Middle frontal gyrus (tissue), 1 donor: ENCODE measurements at regions not wholly inside any gene's neighbourhood (a gene's known extent, or its start where the extent isn't known, plus 50 kb on each side); places are given as distances from the start of the nearest gene placed in this dataset.
"Not testable (repeated sequence)": the region's sequence is repeated elsewhere in the genome, so short reads cannot be mapped to it uniquely, and the experiment has no call there.

Source experiments
- DNase-seq: peaks from one replicate; pipeline ENCODE4 v3.0.0-alpha.2; 2015; ENCODE audit warnings: low spot score; ENCODE audit errors: extremely low spot score

DNA sequence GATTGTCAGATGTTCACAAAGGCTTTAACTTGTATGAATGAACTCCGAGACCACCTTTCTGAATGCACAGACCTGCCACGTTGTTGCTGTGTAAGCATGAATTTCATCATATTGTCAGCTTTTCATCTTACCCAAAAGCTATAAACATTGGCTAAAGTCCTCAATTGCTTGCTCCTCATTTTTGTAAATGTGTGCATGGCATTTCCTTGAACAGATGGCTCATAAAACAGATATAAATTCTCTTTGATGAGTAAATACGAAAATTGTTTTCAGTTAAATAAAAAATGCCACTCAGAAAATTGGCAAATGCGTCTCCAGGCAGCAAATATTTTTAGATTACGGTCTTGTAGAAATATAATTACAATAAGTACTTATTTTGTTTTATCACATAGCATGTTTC lies 226.0 kb upstream of the NDN start:
- no peak for DNase-seq

DNA sequence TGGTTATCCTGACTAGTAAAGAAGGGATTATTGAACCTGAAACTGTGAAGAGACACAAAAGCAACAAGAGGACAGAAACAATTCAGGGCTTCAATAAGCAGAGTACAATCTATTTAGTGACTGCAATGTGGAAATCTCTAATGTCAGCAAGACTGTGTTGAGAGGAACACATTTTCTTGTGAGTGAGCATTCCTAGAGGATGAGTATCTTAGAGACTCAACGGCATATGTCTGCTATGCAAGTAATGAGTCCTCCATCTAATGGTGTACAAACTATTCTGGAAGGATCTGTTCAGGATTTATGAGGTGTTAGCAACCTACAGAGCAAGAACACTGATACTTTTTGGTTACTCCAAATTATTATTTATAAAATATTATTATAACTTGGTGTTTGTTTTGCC lies 226.5 kb upstream of the NDN start:
- no peak for DNase-seq

DNA sequence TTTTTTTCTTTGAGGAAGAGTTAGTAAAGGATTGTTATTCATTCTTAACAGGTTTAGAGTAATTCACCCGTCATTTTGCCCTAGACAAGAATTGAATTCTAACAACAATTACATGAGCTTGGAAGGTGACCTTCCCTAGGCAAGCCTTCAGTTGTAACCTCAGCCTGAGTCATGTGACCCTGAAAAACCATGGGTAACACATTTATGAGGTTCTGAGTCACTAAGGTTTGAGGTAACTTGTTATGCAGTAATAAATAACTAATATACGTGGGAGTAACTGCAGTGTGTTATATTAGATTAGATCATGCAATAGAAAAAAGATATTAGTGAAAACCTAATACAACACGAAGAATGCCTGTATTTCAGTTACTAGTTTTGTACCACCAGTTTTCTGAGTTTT lies 237.6 kb upstream of the NDN start:
- no peak for DNase-seq

DNA sequence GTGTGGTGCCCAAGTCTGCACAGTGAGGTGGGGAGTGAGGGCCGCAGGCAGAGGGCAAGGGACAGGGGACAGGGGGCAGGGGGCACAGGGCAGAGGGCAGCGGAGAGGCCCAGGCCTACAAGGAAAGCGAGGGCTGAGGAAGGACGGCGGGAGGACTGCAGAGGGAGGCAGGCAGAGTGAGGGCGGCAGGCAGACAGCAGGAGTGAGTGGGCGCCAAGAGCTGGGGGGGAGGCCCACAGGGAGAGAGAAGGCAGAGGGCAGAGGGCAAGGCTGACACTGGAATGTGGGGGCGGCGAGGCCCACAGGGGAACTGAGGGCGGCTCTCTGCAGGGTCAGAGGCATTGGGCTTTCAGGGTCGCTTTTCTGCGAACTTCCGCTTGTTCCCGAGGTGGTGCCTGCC lies 267.8 kb upstream of the NDN start:
- DNase-seq = no peak

DNA sequence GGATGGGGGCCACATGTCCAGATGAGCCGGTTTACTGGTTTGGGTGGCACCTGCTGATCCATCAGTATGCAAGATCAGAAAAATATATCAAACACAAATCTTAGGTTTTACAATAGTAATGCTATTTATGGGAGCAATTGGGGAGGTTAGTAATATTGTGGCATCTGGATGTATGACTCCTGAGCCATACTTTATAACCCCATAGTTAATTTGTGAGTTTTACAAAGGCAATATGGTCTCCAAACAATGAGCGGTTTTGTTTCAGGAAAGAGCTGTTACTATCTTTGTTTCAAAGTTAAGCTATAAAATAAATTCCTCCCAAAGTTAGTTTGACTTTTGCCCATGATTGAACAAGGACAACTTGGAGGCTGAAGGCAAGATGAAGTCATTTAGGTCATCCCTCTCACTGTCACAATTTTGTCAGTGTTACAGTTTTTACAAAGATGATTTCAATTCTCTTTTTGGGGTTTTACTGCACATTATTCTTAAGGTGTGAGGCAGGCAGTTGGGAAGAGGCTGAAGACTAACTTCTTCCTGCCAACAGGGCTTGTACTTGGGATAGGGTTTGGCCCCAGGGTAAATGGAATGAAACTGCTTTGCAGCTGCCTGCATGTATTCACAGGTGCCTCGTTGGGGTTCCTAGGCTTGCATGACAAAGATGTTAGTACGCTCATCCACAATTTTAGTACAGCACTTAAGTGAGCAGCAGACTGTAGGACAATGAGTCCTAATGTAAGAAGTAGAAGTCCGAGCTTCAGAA lies 296.6 kb upstream of the NDN start:
- DNase-seq = no peak

DNA sequence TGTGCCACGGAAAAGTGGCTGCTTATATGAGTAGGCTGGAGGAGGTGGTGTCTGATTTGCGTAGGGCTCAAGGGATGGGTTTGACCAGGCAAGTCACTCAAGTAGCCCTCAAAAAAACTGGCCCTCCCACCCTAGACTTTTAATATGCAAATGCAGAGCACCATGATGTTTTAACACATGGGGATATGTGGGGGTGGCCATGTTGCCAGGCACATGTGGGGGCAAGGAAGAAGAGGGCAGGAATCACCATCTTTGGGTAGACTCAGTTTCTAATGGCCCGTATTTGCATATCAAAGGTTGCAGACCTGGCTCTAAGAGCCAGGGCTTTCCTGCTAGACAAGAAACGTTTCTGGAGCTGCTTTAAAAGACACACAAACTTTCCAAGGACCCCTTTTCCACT lies 307.2 kb upstream of the NDN start:
- no peak for DNase-seq

DNA sequence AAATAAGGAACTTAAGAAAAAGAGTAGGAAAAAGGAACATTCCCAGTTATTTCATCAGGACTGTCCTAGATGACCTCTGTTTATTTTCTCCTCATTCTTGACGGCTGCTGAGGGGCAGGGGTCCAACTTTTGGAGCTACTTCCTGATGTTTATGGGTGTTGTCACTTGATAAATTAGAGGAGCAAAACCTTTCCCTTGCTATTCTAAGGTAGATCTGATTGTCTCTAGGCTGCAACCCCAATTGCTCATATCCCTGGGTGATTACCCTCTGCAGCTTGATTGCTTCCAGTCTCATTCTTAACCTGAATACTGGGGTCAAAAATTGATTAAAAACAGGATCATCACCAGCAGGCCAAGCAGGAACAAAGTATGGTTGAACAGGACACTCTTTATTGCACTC lies 311.0 kb upstream of the NDN start:
- DNase-seq = no peak

DNA sequence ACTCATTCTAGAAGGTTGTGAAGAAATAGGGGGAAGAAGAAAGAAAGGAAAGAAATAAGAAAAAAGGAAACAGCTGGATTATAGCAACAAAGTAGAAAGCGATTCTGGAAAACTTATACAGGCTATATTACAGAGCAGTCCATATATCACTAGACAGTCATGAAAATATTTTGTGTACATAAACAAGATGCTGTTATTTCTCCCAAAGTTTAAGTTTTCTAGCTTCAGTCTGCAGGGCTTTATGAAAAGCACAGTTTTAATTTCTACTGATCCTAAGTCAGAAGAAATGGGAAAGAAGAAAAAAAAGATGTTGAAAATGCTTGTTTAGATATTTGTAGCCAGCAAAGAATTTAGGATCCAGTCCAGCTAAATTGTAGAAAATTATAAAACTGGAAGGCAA lies 321.4 kb upstream of the NDN start:
- no peak for DNase-seq

DNA sequence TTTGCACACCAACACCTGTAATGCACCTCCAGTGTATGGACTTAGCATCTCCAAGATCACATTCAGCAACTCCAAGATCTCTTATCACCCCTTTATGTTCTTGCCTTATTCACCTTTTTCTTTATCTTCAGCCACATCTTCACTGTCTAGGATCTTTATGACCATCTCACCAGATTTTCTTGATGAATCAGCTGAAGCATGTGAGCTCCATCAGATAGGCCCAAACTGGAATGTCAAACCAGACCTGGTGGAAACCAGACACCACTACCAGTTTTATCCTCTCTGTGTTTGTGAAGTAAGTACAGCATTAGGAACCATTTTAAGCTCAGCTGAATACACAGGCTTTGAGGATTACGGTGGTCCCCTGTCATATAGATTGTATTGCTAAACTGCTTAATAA lies 330.4 kb upstream of the NDN start:
- DNase-seq = no peak

DNA sequence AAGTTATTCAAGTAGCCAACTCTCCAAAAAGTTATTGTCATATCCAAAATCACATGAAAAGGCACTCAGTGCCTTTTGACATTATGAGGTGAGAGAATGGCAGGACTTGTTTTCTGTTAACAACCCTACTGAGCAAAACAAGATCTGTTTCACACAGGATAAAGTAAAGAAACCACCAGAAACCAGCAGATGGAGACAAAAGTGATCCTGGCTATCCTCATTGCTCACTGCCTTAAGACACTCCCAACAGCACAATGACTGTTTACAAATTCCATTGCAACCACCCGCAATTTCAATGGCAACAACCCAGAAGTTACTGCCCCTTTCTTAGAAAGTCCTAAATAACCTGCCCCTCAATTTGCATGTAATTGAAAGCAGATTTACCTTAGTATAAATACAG lies 352.6 kb upstream of the NDN start:
- no peak for DNase-seq

DNA sequence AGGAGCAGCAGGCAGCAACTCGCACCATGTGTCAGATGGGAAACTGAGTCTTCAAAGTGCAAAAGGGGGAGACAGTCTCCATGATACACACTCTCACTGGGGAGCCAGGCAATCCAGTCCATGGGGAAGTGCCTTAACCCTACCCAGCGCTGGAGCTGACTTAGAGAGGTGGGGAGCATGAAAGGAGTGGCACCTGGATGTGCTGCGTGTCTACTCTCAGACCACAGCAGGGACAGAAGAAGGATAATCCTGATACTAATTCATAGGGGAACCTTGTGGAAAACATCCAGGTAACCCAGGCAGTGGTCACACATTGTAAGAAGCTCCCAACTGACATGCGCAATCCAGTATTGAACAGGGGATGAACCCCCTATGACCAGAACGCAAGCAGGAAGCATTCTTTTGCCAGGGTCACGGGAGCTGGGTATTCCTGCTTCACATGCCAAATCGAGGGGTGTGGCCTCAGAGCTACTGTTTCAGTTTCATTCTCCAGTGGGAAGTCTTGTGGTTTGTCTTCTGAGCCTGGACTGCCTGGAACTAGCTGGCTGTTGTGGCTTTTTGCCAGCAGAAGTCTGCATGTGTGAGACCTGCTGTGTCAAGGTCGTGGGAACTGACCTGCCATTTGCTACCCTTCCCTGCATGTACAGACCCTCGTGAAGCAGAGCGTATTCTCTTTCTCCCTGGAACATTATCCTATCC lies 367.6 kb upstream of the NDN start:
- no peak for DNase-seq

DNA sequence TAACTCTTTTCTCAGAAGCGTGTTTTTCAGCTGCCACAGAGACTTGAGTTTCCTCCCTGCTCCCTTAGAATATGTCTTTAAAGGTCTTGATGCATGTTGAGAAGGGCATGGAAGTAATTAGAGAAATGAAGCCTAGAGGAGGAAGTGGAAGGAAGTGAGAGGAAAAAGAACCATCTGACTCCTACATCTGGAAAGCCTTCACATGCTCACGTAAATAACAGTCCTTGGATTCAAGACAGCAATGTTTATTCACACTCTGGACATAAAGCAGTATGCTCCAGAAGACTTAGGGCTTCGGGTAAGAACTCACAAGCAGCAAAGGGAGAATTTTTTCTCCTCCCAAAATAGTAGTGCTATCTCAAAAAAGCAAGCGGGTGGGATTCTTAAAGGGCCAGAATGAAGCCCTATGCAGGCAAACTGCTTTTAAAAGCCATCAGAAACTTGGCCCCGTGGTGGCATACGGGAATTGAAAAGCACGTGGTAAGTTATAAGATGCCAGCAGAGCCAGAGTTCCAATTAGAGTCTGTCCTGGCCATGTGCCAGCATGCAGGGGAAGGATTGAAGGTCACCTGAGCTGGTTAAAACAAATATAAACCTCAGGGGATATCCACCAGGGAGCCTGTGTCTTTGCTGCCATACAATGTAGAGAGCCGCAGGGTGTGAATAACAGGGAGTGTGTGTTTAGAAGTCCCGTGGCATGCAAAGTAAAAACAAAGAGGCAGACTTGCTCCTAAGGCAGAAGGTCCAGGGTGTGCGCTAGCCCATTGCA lies 380.8 kb upstream of the NDN start:
- DNase-seq = no peak

DNA sequence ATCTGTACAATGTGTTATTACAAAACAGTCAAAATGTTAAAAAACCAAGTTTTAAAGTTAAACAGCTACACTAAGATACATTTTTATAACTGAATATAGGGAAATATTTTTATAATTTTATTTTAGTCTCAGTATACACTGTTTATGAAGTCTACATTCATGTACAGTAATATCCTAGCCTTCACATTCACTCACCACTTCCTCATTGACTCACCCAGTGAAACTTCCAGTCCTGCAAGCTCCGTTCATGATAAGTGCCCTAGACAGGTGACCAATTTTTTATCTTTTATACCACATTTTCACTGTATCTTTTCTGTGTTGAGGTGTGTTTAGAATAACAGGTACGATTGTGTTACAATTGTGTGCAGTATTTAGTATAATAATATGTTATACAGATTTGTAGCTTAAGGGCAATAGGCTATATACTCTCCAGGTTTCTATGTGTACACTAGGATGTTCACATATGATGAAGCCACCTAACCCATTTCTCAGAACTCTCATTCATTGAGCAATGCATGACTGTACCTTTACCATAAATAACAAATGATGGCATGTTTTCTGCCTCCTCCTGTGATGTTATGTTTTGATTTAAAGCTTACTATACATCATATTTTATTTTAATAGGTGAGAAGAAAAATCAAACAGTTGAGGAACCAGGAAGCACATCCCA lies 388.4 kb upstream of the NDN start:
- DNase-seq = no peak

DNA sequence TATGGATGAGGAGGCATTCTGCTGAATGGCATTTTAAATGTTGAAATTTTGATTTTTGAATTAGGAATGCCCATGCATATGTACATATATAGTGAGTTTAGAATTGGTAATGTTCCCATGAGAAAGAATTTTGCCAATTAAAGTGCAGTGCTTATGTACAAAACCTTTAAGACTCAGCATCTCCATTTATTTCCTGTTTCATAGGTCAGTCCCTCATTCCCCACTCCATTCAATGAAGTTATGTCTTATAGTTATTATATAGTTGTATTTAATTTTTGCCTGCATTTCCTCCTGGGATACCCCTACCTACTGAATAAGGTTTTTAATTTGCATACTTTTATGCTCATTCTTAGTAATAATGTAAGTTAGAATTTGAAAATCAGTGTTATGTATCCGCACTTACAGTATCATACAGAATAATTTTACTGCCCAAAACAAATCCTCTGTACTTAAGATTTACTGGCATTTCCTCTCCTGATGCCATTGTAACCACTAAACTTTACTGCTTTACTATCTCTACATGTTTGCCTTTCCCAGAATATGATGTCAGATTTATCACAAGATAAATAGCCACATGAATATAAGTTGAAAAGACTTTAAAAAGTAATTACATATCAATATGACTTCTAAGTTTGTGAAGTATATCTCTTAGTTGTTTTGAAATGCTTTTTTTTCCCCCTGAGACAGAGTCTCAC lies 389.1 kb upstream of the NDN start:
- DNase-seq = no peak

DNA sequence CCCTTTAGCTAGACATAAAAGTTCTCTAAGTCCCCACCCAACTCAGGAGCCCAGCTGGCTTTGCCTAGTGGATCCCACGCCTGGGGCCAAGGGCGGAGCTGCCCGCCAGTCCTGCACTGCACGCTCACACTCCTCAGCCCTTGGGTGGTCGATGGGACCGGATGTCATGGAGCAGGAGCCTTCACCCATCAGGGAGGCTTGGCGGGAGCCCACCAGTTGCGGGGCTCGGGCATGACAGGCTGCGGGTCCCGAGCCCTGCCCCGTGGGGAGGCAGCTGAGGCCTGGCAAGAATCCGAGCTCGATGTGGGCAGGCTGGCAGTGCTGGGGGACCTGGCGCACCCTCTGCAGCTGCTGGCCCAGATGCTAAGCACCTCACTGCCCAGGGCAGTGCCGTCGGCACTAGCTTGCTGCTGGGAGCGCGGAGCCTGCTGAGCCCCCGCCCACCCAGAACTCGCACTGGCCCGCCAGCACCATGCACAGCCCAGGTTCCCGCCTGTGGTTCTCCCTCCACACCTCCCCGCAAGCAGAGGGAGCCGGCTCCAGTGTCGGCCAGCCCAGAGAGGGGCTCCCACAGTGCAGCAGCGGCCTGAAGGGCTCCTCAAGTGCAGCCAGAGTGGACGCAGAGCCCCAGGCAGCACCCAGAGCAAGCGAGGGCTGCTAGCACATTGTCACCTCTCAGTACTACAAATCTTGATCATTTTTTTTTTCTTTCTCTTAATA lies 391.4 kb upstream of the NDN start:
- no peak for DNase-seq

DNA sequence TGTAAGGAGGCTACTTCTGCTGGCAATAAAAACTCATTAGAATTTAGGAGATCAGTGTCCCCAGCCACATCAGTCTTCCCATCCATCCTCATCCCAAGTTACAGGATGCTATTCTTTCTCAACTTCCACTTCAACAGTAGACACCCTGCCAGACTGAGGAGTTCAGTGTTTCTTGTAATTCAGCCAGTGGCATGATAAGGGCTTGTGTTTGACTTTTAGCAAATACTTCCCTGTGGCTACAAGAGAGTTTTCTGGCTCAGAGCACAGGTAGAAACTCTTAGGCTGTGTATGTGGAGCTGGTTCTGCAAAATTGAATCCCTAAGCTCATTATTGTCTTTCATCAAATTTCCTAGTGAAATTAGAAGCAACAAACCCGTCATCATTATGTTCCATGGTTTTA lies 401.8 kb upstream of the NDN start:
- DNase-seq = not testable (repeated sequence)

DNA sequence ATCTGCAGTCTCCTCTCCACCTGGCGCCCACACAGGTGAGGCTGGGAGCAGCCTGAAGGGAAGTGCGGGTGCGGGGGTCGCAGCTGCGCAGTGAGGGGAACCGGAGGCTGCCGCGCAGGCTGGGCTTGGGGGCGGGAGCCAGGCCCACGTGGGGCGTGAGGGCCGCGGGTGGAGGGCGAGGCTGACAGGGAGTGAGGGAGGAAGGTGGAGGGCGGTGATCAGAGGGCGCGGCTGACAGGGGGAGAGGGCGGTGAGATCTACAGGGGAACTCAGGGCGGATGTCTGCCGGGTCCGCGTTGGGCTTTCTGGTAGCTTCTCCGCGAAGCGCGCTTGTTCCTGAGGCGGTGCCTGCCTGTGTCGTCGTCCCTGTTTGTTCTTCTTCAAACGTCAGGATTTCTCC lies 414.4 kb upstream of the NDN start:
- DNase-seq = not testable (repeated sequence)

DNA sequence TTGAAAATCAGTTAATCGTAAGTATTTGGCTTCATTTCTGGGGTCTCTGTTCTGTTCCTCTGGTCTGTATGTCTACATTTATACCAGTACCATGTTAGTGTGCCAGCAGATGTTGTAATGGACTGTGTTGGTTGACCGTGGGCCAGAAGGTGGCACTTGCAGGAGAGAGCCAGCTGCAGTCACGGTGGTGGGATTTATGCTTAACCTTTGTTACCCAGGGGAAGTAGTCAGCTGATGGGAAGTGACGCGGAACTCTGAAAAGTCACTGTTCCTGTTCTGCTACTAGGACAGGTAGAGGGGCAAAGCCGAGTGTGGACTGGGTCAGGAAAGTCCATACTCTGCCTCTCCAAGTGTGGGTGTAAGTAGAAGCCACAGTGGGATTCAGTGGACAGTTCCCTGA lies 420.4 kb upstream of the NDN start:
- not testable (repeated sequence) for DNase-seq

DNA sequence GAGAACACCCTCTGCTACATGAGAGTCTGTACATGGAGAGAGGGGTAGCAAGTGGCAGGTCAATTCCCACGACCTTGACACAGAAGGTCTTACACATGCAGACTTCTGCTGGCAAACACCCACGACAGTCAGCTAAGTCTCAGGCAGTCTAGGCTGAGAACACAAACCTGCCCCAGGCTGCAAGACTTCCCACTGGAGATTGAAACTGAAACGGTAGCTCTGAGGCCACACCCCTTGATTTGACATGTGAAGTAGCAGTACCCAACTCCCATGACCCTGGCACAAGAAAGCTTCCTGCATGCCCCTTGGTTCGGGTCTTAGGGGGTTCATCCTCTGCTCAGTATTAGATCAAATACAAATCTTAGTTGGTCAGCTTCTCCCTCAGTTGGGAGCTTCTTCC lies 420.8 kb upstream of the NDN start:
- not testable (repeated sequence) for DNase-seq

DNA sequence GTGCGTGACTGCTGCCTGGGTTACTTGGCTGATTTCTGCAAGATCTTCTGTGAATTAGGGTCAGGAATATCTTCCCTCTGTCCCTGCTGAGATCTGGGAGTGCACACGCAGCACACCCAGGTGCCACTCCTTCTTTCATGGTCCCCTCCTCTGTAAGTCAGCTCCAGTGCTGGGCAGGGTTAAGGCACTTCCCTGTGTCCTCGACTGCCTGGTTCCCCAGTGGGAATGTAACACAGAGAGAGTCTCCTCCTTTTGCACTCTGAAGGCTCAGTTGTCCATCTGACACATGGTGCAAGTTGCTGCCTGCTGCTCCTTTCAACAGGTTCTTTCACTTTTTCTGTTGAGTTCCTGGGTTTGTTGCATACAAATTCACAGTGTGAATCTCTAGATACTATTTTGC lies 421.2 kb upstream of the NDN start:
- DNase-seq = not testable (repeated sequence)

DNA sequence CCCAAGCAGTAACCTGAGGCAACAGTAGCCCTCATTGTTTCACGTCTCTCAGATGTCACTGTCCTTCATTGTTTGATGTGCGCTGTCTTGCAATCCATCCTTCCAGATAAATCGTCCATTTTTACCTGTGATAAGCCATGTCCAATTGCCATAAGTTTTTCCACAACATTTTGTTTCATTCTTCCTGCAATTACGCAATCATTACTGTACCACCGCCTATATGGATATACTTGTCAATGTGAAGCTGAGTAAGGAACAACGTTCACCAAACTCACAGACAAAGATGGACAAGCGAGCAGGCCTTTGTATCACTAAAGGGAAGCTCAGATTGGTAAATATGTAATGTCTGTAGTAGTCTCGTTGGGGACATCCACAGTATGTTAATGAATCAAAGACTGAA lies 452.5 kb upstream of the NDN start:
- not testable (repeated sequence) for DNase-seq
